ENCODE measurements at regions not wholly inside any gene's neighbourhood (a gene's known extent, or its start where the extent isn't known, plus 50 kb on each side); places are given as distances from the start of the nearest gene placed in this dataset.

DNA sequence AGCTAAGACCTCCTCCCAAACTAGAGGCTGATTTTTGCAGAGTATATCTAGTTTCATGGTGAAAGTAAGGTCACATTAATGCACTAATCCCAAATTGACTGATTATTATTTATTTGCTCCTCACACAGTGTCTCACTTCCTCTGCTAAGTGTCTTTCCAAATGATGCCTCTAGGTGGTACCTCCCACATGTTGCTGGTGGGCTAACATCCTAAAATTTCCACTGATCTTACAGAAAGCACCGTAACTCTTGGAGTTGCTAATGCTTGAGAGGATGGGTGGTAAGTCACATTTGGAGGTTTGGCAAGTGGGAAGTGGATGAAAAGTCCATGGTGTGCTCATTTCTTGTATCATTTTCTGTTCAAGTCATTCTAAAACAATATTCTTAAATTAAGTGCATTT lies 428.7 kb upstream of the GYPC start:
- Histone ChIP-seq H3K27ac (ENCODE audit: low read length) (no peak overlapping the region), H3K9me3 (ENCODE audit: control insufficient read depth, low read length) (no peaks in the 10 kb centered on the region), H3K4me3 (ENCODE audit: low read length) (no peak overlapping the region), H3K4me1 (ENCODE audit: control insufficient read depth, insufficient read depth, low read length) (no peaks in the 10 kb centered on the region), H3K27me3 (ENCODE audit: control insufficient read depth, insufficient read depth) (no peaks in the 10 kb centered on the region)
- DNase-seq (no peak), ATAC-seq (no peak)
- intact Hi-C loops (cut with DNase I), result no loop called here
- 52% methylated on average over 1 of the region's 1 CpG for WGBS

DNA sequence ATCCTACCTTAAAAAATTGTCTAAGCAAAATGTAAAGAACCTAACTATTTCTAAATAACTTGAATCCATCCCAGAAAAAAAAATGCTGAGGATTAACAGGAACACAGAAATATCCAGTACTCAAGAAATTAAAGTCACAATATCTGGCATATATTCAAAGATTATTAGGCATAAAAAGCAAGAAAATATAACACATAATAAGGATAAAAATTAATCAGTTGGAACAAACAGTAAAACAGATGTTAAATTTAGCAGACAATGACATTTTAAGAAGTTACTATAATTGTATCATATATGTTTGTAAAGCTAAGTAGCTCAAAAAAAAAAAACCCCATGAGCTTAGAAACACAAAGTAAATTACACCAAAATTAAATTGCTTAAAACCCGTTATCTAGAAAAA lies 427.4 kb upstream of the GYPC start:
- intact Hi-C loops (cut with DNase I), result no loop called here
- Histone ChIP-seq H3K27ac (ENCODE audit: low read length) (no peak overlapping the region), H3K4me3 (ENCODE audit: low read length) (no peak overlapping the region), H3K27me3 (ENCODE audit: control insufficient read depth, insufficient read depth) (no peaks in the 10 kb centered on the region), H3K4me1 (ENCODE audit: control insufficient read depth, insufficient read depth, low read length) (no peaks in the 10 kb centered on the region), H3K9me3 (ENCODE audit: control insufficient read depth, low read length) (no peaks in the 10 kb centered on the region)
- ATAC-seq (no peak), DNase-seq (no peak)
- 53% methylated on average over 1 of the region's 1 CpG for WGBS

DNA sequence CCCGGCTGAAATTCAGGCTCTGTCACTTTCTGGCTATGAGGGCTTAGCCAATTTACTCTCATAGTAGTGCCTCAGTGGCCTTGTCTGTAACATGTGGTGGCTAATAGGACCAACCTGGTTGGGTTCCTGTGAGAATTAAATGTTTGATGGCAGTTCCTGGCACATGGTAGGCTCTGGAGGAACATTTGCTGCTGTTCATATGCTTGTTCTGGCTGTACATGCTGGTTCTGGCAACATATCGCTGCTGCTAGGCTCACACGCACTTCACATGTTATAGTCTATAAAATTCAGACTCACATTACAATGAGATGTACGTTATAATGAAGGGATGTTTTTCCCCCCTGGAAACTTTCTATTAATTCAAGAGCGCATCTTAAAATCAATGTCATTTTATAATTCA lies 417.7 kb upstream of the GYPC start:
- no peaks in the 10 kb centered on the region for H3K27me3 ChIP-seq (ENCODE audit: control insufficient read depth, insufficient read depth)
- ATAC-seq (no peak), DNase-seq (no peak)
- no peak overlapping the region for H3K27ac ChIP-seq (ENCODE audit: low read length)
- no peaks in the 10 kb centered on the region for H3K9me3 ChIP-seq (ENCODE audit: control insufficient read depth, low read length)
- WGBS, result 92% methylated on average over 5 of the region's 5 CpGs
- H3K4me1 ChIP-seq (ENCODE audit: control insufficient read depth, insufficient read depth, low read length), result peaks cover 3% of the 10 kb centered on the region
- H3K4me3 ChIP-seq (ENCODE audit: low read length), result no peak overlapping the region
- intact Hi-C loops (cut with DNase I), result no loop called here

DNA sequence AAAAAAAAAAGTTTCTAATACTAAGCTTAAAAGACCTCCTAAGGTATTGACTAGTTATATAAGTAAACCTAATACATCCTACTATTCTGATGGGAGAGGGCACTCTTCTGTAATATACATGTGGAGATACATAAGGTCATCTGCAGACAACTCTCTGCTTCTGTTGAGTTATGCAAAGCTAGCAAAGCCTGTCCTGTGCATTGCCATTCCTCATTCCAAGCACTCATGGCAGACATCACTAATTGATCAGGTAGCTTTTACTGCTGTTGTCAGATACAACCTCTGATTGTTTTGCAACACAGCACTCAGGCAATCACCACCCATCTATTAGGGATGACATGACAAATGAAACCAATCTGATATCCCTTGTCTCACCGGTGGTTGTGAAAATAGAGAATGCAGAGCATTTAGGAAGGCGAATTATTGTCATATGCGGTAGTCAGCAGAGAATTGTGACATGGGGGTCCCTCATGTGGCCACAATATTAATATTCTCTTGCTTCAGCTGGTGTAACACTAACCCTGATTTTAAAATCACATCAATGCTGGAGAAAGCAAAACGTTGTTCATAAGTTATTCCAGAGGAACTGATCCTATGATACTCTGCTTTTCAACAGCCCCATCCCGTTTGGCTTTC lies 416.5 kb upstream of the GYPC start:
- Histone ChIP-seq H3K4me1 (ENCODE audit: control insufficient read depth, insufficient read depth, low read length) (peaks cover 3% of the 10 kb centered on the region), H3K27me3 (ENCODE audit: control insufficient read depth, insufficient read depth) (no peaks in the 10 kb centered on the region), H3K27ac (ENCODE audit: low read length) (no peak overlapping the region), H3K4me3 (ENCODE audit: low read length) (no peak overlapping the region), H3K9me3 (ENCODE audit: control insufficient read depth, low read length) (no peaks in the 10 kb centered on the region)
- intact Hi-C loops (cut with DNase I), result no loop called here
- 63% methylated on average over 5 of the region's 5 CpGs for WGBS
- ATAC-seq, result no peak
- no peak for DNase-seq

DNA sequence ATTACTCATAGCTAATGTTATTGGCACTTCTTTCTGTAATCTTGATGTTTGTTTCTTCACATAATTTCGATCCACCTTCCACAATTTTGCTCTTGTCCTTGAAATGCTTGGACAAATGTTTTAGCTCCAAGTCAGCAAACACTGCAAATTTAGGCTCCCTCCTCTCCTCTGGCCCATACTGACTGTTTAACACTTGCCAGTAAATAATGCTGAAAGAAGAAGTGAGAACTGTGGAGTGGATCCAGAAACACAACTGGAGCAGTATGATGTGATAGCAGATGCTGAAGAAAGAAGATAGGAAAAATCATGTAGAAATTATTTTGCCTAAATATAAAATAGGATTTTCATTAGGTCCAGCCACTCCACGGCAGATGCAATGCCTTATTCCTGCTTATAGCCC lies 415.0 kb upstream of the GYPC start:
- Histone ChIP-seq H3K4me1 (ENCODE audit: control insufficient read depth, insufficient read depth, low read length) (peaks cover 3% of the 10 kb centered on the region), H3K9me3 (ENCODE audit: control insufficient read depth, low read length) (no peaks in the 10 kb centered on the region), H3K27ac (ENCODE audit: low read length) (no peak overlapping the region), H3K4me3 (ENCODE audit: low read length) (no peak overlapping the region), H3K27me3 (ENCODE audit: control insufficient read depth, insufficient read depth) (no peaks in the 10 kb centered on the region)
- intact Hi-C loops (cut with DNase I), result loop anchor here in 1 of 4 donors (10.0 kb wide), 1 partner anchor 534 kb away; no protein-coding TSS in a partner anchor
- 45% methylated on average over 2 of the region's 2 CpGs for WGBS
- no peak for ATAC-seq
- DNase-seq, result no peak

DNA sequence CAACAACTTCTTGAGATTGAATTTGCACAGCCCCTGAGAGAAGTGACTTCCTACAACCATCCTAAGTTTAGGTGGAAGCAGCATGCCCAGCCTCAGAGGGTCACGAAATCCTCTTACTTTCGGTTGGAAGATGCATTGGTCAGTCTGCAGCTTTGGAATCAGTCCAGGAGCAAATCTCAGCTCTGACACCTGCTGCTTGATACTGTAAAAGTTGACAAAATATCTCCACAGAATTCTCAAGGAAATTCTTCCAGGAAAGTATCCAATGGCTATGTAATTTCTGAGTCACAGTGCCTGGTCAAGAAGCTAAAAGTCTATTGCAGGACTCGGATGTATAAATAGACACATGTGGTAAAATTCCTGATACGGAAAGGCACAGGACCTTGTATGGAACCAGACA lies 414.5 kb upstream of the GYPC start:
- 29% methylated on average over 4 of the region's 4 CpGs for WGBS

DNA sequence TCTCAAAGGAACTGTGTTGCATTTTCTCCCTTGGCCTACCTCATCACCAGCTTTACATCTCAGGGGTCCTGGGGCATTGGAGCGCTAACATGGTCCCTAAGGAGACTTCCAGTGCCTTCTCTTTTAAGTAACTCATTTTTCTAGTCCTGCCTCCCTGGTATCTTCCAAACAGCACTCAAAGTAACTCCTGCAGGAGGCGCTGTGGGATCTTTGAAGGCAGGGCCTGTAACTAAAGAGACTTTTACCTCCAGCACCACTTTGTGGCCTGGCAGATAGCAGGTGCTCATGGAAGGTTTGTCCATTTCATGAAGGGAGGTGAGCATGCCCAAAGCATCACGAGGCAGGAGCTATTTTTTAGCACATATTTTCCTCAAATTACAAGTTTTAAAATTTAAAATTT lies 411.0 kb upstream of the GYPC start:
- Histone ChIP-seq H3K27me3 (ENCODE audit: control insufficient read depth, insufficient read depth) (no peaks in the 10 kb centered on the region), H3K27ac (ENCODE audit: low read length) (no peak overlapping the region), H3K4me3 (ENCODE audit: low read length) (no peak overlapping the region), H3K4me1 (ENCODE audit: control insufficient read depth, insufficient read depth, low read length) (peaks cover 3% of the 10 kb centered on the region), H3K9me3 (ENCODE audit: control insufficient read depth, low read length) (no peaks in the 10 kb centered on the region)
- DNase-seq (peak in 2 of 3 donors; percentile 35 to 73), ATAC-seq (no peak)
- WGBS, result 53% methylated on average over 3 of the region's 3 CpGs
- intact Hi-C loops (cut with DNase I), result loop anchor here in 1 of 4 donors (10.0 kb wide), 1 partner anchor 530 kb away; no protein-coding TSS in a partner anchor

More for the DNA sequence above, 414.5 kb upstream of the GYPC start:
- Histone ChIP-seq H3K27ac (ENCODE audit: low read length) (no peak overlapping the region), H3K4me3 (ENCODE audit: low read length) (no peak overlapping the region), H3K4me1 (ENCODE audit: control insufficient read depth, insufficient read depth, low read length) (peaks cover 3% of the 10 kb centered on the region), H3K9me3 (ENCODE audit: control insufficient read depth, low read length) (no peaks in the 10 kb centered on the region), H3K27me3 (ENCODE audit: control insufficient read depth, insufficient read depth) (no peaks in the 10 kb centered on the region)
- intact Hi-C loops (cut with DNase I), result loop anchor here in 1 of 4 donors (10.0 kb wide), 1 partner anchor 533 kb away; no protein-coding TSS in a partner anchor
- ATAC-seq (peak in 1 of 2 donors; percentile 23), DNase-seq (no peak)

DNA sequence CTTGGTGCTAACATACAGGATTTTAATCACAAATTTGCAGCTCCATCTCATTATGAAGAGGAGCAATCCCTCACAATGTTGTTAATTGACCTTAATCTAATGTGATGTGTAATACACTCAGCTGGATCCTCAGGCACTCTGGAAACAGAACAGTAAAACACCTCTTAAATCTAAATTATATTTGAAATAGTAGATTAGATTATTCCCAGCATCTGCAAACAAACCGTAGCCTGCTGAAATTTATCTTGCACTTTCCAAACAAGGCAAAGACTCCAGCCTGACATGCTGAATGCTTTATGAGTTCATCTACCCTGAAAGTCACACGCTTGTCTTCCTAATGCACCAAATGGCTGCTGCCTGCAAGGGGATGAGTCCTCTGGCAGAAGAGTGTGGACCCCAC lies 402.3 kb upstream of the GYPC start:
- intact Hi-C loops (cut with DNase I), result loop anchor here in 1 of 4 donors (10.0 kb wide), 1 partner anchor 521 kb away; no protein-coding TSS in a partner anchor
- 55% methylated on average over 2 of the region's 2 CpGs for WGBS

DNA sequence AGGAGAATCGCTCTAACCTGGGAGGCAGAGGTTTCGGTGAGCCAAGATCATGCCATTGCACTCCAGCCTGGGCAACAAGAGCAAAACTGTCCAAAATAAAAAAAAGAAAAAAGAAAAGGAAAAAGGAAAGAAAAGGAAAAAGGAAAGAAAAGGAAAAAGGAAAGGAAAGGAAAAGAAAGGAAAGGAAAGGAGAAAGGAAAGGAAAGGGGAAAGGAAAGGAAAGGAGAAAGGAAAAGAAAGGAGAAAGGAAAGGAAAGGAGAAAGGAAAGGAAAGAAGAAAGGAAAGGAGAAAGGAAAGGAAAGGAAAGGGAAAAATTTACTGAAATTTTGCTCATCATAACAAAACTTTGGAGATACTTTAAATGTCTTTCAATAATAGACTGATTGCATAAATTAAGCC lies 391.3 kb upstream of the GYPC start:
- WGBS, result 97% methylated on average over 2 of the region's 2 CpGs
- H3K9me3 ChIP-seq (ENCODE audit: control insufficient read depth, low read length), result no peaks in the 10 kb centered on the region
- no peak overlapping the region for H3K4me3 ChIP-seq (ENCODE audit: low read length)
- DNase-seq, result no peak
- no peaks in the 10 kb centered on the region for H3K27me3 ChIP-seq (ENCODE audit: control insufficient read depth, insufficient read depth)
- H3K4me1 ChIP-seq (ENCODE audit: control insufficient read depth, insufficient read depth, low read length), result no peaks in the 10 kb centered on the region
- H3K27ac ChIP-seq (ENCODE audit: low read length), result no peak overlapping the region
- intact Hi-C loops (cut with DNase I), result no loop called here
- ATAC-seq, result no peak

More for the DNA sequence above, 402.3 kb upstream of the GYPC start:
- H3K27me3 ChIP-seq (ENCODE audit: control insufficient read depth, insufficient read depth), result no peaks in the 10 kb centered on the region
- no peaks in the 10 kb centered on the region for H3K9me3 ChIP-seq (ENCODE audit: control insufficient read depth, low read length)
- ATAC-seq (no peak), DNase-seq (no peak)
- no peaks in the 10 kb centered on the region for H3K4me1 ChIP-seq (ENCODE audit: control insufficient read depth, insufficient read depth, low read length)
- H3K4me3 ChIP-seq (ENCODE audit: low read length), result no peak overlapping the region
- H3K27ac ChIP-seq (ENCODE audit: low read length), result no peak overlapping the region

DNA sequence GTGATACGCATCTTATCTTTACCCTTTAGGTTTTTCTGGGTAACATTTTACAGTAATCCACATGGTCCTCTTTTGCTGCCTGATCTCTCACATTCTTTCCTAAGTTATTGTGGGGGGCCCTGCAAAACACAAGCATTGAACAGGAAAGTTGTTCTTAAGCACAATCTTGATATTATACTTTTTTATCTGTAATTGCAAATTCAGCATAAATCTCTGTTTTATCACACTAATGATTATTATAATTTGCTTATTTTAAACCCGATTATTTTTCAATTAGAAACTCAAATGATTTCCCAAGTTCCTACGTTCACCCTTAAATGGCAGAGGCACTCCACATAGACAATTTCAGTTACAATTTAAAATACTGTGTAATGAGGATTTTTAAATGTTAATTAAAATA lies 386.0 kb upstream of the GYPC start:
- Histone ChIP-seq H3K9me3 (ENCODE audit: control insufficient read depth, low read length) (no peaks in the 10 kb centered on the region), H3K27ac (ENCODE audit: low read length) (no peak overlapping the region), H3K4me3 (ENCODE audit: low read length) (no peak overlapping the region), H3K27me3 (ENCODE audit: control insufficient read depth, insufficient read depth) (no peaks in the 10 kb centered on the region), H3K4me1 (ENCODE audit: control insufficient read depth, insufficient read depth, low read length) (no peaks in the 10 kb centered on the region)
- intact Hi-C loops (cut with DNase I), result no loop called here
- DNase-seq (no peak), ATAC-seq (no peak)
- WGBS, result 95% methylated on average over 3 of the region's 3 CpGs

DNA sequence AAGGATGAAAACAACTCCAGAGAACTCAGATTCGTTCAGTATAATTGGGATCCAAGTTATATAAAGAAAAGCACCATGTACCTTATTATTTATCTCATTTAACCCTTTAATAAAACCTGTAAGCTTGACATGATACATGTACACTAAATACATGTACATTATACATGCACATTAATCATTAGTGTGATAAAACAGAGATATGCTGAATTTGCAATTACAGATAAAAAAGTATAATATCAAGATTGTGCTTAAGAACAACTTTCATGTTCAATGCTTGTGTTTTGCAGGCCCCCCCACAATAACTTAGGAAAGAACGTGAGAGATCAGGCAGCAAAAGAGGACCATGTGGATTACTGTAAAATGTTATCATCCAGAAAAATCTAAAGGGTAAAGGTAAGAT lies 385.4 kb upstream of the GYPC start:
- Histone ChIP-seq H3K9me3 (ENCODE audit: control insufficient read depth, low read length) (no peaks in the 10 kb centered on the region), H3K27me3 (ENCODE audit: control insufficient read depth, insufficient read depth) (no peaks in the 10 kb centered on the region), H3K4me1 (ENCODE audit: control insufficient read depth, insufficient read depth, low read length) (no peaks in the 10 kb centered on the region), H3K27ac (ENCODE audit: low read length) (no peak overlapping the region), H3K4me3 (ENCODE audit: low read length) (no peak overlapping the region)
- intact Hi-C loops (cut with DNase I), result no loop called here
- ATAC-seq (no peak), DNase-seq (no peak)
- 46% methylated on average over 2 of the region's 2 CpGs for WGBS

DNA sequence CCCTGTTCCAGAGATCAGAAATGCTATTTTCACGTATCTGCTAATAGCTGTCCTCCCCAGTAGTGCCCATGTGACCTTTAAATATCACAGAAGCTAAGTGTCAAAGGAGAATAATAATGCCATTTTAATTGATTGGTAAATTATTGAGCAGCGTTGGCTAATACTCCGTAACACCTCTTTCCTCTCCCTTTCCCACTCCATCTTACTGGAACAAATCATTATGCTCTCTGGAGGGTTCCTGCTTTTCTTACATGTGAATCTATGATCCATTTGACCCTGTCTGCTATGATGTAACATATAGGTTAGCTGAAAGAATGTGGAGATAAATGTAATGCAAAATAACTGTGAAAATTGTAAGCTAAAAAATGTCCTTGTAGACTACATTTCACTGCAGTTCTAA lies 383.6 kb upstream of the GYPC start:
- WGBS, result 85% methylated on average over 3 of the region's 3 CpGs
- Histone ChIP-seq H3K4me1 (ENCODE audit: control insufficient read depth, insufficient read depth, low read length) (no peaks in the 10 kb centered on the region), H3K4me3 (ENCODE audit: low read length) (no peak overlapping the region), H3K27me3 (ENCODE audit: control insufficient read depth, insufficient read depth) (no peaks in the 10 kb centered on the region), H3K27ac (ENCODE audit: low read length) (no peak overlapping the region), H3K9me3 (ENCODE audit: control insufficient read depth, low read length) (no peaks in the 10 kb centered on the region)
- DNase-seq (no peak), ATAC-seq (no peak)
- intact Hi-C loops (cut with DNase I), result no loop called here
